DND-41 (cell line): ENCODE measurements at regions not wholly inside any gene's neighbourhood (a gene's known extent, or its start where the extent isn't known, plus 50 kb on each side); places are given as distances from the start of the nearest gene placed in this dataset.

Source experiments
- ATAC-seq: fragments of 200-7000 bp; cut with Tn5 transposase; 3 replicates; pipeline ENCODE4 v1.9.1; 2021; ENCODE audit warnings: low read depth; ENCODE audit not compliant: insufficient read depth
- DNase-seq: peaks from one replicate; pipeline ENCODE4 v3.0.0-alpha.2; 2020
- H2AFZ ChIP-seq: 2 replicates; pipeline ENCODE4 v1.6.0; 2012; ENCODE audit warnings: low read depth, low read length
- H3K27ac ChIP-seq: 2 replicates; pipeline ENCODE4 v1.5.1; 2012; ENCODE audit warnings: low read length, inconsistent platforms
- H3K27me3 ChIP-seq: fragments of 200-600 bp; sonication (generic); 2 replicates; pipeline ENCODE4 v1.6.0; 2012; ENCODE audit warnings: low read length, mild to moderate bottlenecking, inconsistent platforms; ENCODE audit not compliant: insufficient read depth, poor library complexity
- H3K36me3 ChIP-seq: 2 replicates; pipeline ENCODE4 v1.5.1; 2012; ENCODE audit warnings: low read length, inconsistent platforms; ENCODE audit not compliant: insufficient read depth
- H3K4me1 ChIP-seq: 2 replicates; pipeline ENCODE4 v1.5.1; 2012; ENCODE audit warnings: mild to moderate bottlenecking, low read length; ENCODE audit not compliant: insufficient read depth
- H3K4me2 ChIP-seq: 2 replicates; pipeline ENCODE4 v1.6.0; 2012; ENCODE audit warnings: mild to moderate bottlenecking, moderate library complexity, low read length, inconsistent platforms; ENCODE audit not compliant: insufficient read depth
- H3K4me3 ChIP-seq, 2 experiments: fragments of 200-600 bp in 1 of 2; shearing (Covaris generic) in 1 of 2; 2 replicates each; pipeline ENCODE4 v1.5.1; 2012 to 2016; ENCODE audit warnings: inconsistent platforms in 2 of 2, low read length in 2 of 2, mild to moderate bottlenecking in 2 of 2, low read depth in 1 of 2, moderate library complexity in 1 of 2
- H3K79me2 ChIP-seq: 2 replicates; pipeline ENCODE4 v1.6.0; 2012; ENCODE audit warnings: low read length, inconsistent platforms; ENCODE audit not compliant: insufficient read depth
- H3K9ac ChIP-seq: 2 replicates; pipeline ENCODE4 v1.6.0; 2012; ENCODE audit warnings: low read depth, mild to moderate bottlenecking, inconsistent platforms, low read length, moderate library complexity
- H3K9me3 ChIP-seq: 2 replicates; pipeline ENCODE4 v1.5.1; 2012; ENCODE audit warnings: low read length, moderate library complexity, mild to moderate bottlenecking, inconsistent platforms; ENCODE audit not compliant: insufficient read depth, severe bottlenecking
- H4K20me1 ChIP-seq: 2 replicates; pipeline ENCODE4 v1.6.0; 2012; ENCODE audit warnings: low read length; ENCODE audit not compliant: insufficient read depth
- CTCF ChIP-seq: IDR thresholded peaks from 2 replicates; pipeline ENCODE4 v1.5.1; 2012; ENCODE audit warnings: borderline replicate concordance, low read length, moderate library complexity, mild to moderate bottlenecking; ENCODE audit not compliant: poor library complexity, severe bottlenecking; ENCODE audit errors: extremely low read depth
- EZH2 ChIP-seq: IDR thresholded peaks from 3 replicates; pipeline ENCODE4 v1.6.1; 2012; ENCODE audit warnings: borderline replicate concordance, low read depth, mild to moderate bottlenecking, moderate library complexity, low read length, inconsistent platforms; ENCODE audit not compliant: severe bottlenecking

GRCh38 chr5:20113031-20113715 lies 125.2 kb upstream of the CDH18 start:
- Histone ChIP-seq H2AFZ (no peak overlapping the region), H3K4me3 (no peak overlapping the region), H3K4me1 (no peaks in the 10 kb centered on the region), H3K9me3 (no peaks in the 10 kb centered on the region), H3K4me2 (no peak overlapping the region), H4K20me1 (no peaks in the 10 kb centered on the region), H3K27ac (no peak overlapping the region), H3K36me3 (no peaks in the 10 kb centered on the region), H3K27me3 (no peaks in the 10 kb centered on the region), H3K79me2 (no peaks in the 10 kb centered on the region), H3K9ac (no peak overlapping the region)
- TF ChIP-seq EZH2: no peak
- TF ChIP-seq CTCF: no peak
- DNase-seq (no peak), ATAC-seq (no peak)

- no peak for TF ChIP-seq EZH2
- TF ChIP-seq CTCF: no peak
- Histone ChIP-seq H3K9ac (no peak overlapping the region), H2AFZ (no peak overlapping the region), H3K4me3 (no peak overlapping the region), H3K4me2 (no peak overlapping the region), H3K4me1 (no peaks in the 10 kb centered on the region), H3K27ac (no peak overlapping the region), H3K27me3 (no peaks in the 10 kb centered on the region), H4K20me1 (no peaks in the 10 kb centered on the region), H3K9me3 (no peaks in the 10 kb centered on the region), H3K36me3 (no peaks in the 10 kb centered on the region), H3K79me2 (no peaks in the 10 kb centered on the region)
- DNase-seq (no peak), ATAC-seq (no peak)
These were observed 121.3 kb upstream of the CDH18 start for GRCh38 chr5:20109326-20109725.

- ATAC-seq (no peak), DNase-seq (no peak)
- TF ChIP-seq EZH2 (no peak), CTCF (no peak)
These were observed 117.9 kb upstream of the CDH18 start for GRCh38 chr5:20105915-20106314.

More at GRCh38 chr5:20105915-20106314, 117.9 kb upstream of the CDH18 start:
- Histone ChIP-seq H2AFZ (no peak overlapping the region), H3K9ac (no peak overlapping the region), H3K27me3 (no peaks in the 10 kb centered on the region), H3K36me3 (no peaks in the 10 kb centered on the region), H3K4me3 (no peak overlapping the region), H3K4me2 (no peak overlapping the region), H4K20me1 (no peaks in the 10 kb centered on the region), H3K27ac (no peak overlapping the region), H3K9me3 (no peaks in the 10 kb centered on the region), H3K79me2 (no peaks in the 10 kb centered on the region), H3K4me1 (no peaks in the 10 kb centered on the region)
